ENCODE measurements at regions not wholly inside any gene's neighbourhood (a gene's known extent, or its start where the extent isn't known, plus 50 kb on each side); places are given as distances from the start of the nearest gene placed in this dataset.

- no peak for DNase-seq (ENCODE audit: extremely low read depth in 1 of 2, low read depth in 1 of 2)
These were observed 112.5 kb downstream of the MATN1 start for GRCh38 chr1:30610917-30611316.

GRCh38 chr1:30609999-30610345 is 113.4 kb downstream of the MATN1 start:
- no peak for DNase-seq (ENCODE audit: extremely low read depth in 1 of 2, low read depth in 1 of 2)

- no peak for DNase-seq (ENCODE audit: extremely low read depth in 1 of 2, low read depth in 1 of 2)
These were observed 113.9 kb downstream of the MATN1 start for GRCh38 chr1:30609336-30609998.

GRCh38 chr1:30607723-30608122 is 115.7 kb downstream of the MATN1 start:
- no peak for DNase-seq (ENCODE audit: extremely low read depth in 1 of 2, low read depth in 1 of 2)

GRCh38 chr1:30606166-30606565 is 117.2 kb downstream of the MATN1 start:
- no peak for DNase-seq (ENCODE audit: extremely low read depth in 1 of 2, low read depth in 1 of 2)

GRCh38 chr1:30605441-30605920 is 117.9 kb downstream of the MATN1 start:
- DNase-seq (ENCODE audit: extremely low read depth in 1 of 2, low read depth in 1 of 2), result no peak

- no peak for DNase-seq (ENCODE audit: extremely low read depth in 1 of 2, low read depth in 1 of 2)
These were observed 118.5 kb downstream of the MATN1 start for GRCh38 chr1:30604801-30605440.

GRCh38 chr1:30603081-30603858 is 120.1 kb downstream of the MATN1 start:
- DNase-seq (ENCODE audit: extremely low read depth in 1 of 2, low read depth in 1 of 2), result no peak

- no peak for DNase-seq (ENCODE audit: extremely low read depth in 1 of 2, low read depth in 1 of 2)
These were observed 121.9 kb downstream of the MATN1 start for GRCh38 chr1:30601316-30602085.

- DNase-seq (ENCODE audit: extremely low read depth in 1 of 2, low read depth in 1 of 2), result no peak
These were observed 122.7 kb downstream of the MATN1 start for GRCh38 chr1:30600706-30601105.

- no peak for DNase-seq (ENCODE audit: extremely low read depth in 1 of 2, low read depth in 1 of 2)
These were observed 123.1 kb downstream of the MATN1 start for GRCh38 chr1:30600258-30600657.

GRCh38 chr1:30599721-30600120 is 123.7 kb downstream of the MATN1 start:
- DNase-seq (ENCODE audit: extremely low read depth in 1 of 2, low read depth in 1 of 2), result no peak

- DNase-seq (ENCODE audit: extremely low read depth in 1 of 2, low read depth in 1 of 2), result no peak
These were observed 124.7 kb downstream of the MATN1 start for GRCh38 chr1:30598571-30599114.

- DNase-seq (ENCODE audit: extremely low read depth in 1 of 2, low read depth in 1 of 2), result no peak
These were observed 125.7 kb downstream of the MATN1 start for GRCh38 chr1:30597711-30598110.

GRCh38 chr1:30596891-30597290 is 126.5 kb downstream of the MATN1 start:
- no peak for DNase-seq (ENCODE audit: extremely low read depth in 1 of 2, low read depth in 1 of 2)

GRCh38 chr1:30596470-30596869 is 126.9 kb downstream of the MATN1 start:
- DNase-seq (ENCODE audit: extremely low read depth in 1 of 2, low read depth in 1 of 2), result no peak

- no peak for DNase-seq (ENCODE audit: extremely low read depth in 1 of 2, low read depth in 1 of 2)
These were observed 134.3 kb downstream of the MATN1 start for GRCh38 chr1:30589083-30589482.

- no peak for DNase-seq (ENCODE audit: extremely low read depth in 1 of 2, low read depth in 1 of 2)
These were observed 134.9 kb downstream of the MATN1 start for GRCh38 chr1:30588311-30589073.

- no peak for DNase-seq (ENCODE audit: extremely low read depth in 1 of 2, low read depth in 1 of 2)
These were observed 136.7 kb downstream of the MATN1 start for GRCh38 chr1:30586671-30587070.

GRCh38 chr1:30579580-30579979 is 143.8 kb downstream of the MATN1 start:
- no peak for DNase-seq (ENCODE audit: extremely low read depth in 1 of 2, low read depth in 1 of 2)

Measured in activated CD8-positive, alpha-beta memory T cell treated with anti-CD3 and anti-CD28 coated beads for 1 hour (primary cell).